HG03565 (cell line): ENCODE measurements at regions not wholly inside any gene's neighbourhood (a gene's known extent, or its start where the extent isn't known, plus 50 kb on each side); places are given as distances from the start of the nearest gene placed in this dataset.
"Not testable (repeated sequence)": the region's sequence is repeated elsewhere in the genome, so short reads cannot be mapped to it uniquely, and the experiment has no call there.

ENCODE experiments used
- ATAC-seq: cut with Tn5 transposase; IDR thresholded peaks from one replicate; pipeline ENCODE4 v1.9.1; 2021; ENCODE audit warnings: mild to moderate bottlenecking, moderate library complexity; ENCODE audit not compliant: unreplicated experiment

DNA sequence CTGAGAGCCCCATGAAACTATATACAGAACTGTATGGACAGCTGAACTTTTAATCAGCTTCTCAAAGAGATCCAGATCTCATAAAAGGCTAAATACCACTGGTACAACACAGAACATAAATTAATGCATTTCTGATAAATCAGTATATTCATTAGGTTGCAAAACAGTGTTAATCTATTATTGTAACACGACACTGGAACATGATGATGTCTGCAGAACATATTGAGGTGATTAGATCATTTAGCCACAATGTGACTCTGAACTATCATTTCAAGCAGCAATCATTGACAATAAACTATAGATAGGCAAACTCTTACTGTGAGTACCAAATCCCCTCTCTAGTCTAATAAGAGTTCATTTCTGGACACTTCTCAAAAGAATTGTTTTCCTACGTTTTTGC, 50.3 kb downstream of the GASK1B start:
- no peak for ATAC-seq

DNA sequence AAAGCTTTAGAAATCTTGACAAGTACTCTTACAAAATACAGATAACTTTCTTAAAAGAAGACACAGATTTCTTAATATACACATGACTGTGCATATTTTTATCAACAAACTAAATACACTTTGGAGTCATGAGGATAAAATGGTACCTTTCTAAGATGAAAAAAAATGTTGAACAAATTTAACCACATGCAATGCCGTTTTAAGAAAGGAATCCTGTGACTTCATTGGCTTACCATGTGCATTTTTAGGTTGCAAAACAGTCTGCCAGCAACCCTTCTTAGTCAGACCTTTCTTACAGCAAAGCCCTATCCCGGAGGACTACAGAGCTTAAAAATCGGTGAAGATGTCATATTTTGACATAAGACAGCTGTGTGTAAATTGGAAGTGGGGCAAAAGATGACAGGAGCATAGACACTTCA, 51.7 kb downstream of the GASK1B start:
- ATAC-seq, result no peak

DNA sequence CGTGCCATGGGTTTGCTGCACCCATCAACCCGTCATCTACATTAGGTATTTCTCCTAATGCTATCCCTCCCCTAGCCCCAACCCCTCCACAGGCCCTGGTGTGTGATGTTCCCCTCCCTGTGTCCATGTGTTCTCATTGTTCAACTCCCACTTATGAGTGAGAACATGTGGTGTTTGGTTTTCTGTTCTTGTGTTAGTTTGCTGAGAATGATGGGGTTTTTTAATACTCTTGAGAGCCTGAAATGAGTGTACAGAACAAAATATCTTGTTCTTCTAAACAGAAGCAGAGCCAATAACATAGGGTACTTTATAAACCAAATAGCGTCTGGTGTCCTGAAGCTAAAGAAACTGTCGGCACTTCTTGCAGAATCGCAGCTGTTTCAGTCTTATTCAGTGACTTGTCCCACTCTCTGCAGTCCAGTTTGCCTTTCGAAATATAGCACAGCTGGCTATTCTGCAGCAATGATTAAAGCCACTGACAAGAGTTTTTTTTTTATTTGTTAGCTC, 52.1 kb downstream of the GASK1B start:
- ATAC-seq, result not testable (repeated sequence)

DNA sequence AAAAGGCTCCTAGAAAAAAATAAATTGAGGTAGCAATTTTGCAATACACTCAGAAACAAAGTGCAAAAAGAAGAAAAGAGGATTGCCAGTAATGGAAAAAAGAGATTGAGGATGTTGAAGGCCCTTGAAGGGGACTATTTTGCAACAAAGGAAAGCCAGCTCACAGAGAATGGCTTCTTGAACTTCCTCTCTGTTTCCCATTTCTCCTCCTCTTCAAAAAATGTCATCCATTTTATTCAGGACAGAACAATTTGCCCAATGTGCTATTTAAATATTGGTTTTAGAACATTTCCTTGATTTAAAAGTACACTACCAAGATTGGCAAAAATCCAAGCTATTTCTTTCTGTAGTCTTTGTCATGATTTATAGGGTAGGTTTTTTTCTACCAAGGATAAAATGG, 60.2 kb downstream of the GASK1B start:
- ATAC-seq, result no peak

DNA sequence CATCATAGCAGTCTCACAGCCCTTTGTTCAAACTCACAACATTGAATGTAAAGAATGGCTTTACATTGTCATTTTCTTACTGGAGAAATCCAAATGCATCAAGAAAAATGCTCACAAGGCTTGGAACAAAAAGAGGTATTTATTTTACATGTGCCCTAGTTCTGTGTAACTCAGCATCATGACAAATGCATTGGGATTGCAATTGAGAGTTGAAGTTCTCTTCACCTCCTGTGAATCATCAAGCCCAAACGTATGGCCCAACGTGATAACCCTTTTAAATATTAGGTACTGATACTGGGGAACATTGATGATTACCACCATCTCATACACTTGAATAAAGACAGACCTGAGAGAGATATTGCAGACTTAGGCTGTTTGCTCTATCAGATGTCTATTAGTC, 61.6 kb downstream of the GASK1B start:
- ATAC-seq, result no peak

DNA sequence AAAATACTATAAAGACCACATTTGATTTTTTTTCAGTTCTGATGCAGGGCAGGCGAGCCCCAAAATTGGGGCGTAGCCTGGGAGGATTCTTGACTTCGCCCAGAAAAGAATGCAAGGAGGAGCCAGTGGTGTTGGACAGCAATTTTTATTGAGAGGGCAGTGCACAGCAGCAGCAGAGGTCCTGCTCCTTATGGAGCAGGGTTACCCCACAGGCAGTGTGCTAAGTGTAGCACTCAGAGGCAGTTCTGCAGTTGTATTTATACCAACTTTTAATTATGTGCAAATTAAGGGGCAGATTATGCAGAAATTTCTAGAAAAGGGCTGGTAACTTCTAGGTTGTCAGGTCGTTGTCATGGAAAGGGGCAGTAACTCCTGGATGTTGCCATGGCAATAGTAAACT, 69.9 kb downstream of the GASK1B start:
- ATAC-seq, result no peak

DNA sequence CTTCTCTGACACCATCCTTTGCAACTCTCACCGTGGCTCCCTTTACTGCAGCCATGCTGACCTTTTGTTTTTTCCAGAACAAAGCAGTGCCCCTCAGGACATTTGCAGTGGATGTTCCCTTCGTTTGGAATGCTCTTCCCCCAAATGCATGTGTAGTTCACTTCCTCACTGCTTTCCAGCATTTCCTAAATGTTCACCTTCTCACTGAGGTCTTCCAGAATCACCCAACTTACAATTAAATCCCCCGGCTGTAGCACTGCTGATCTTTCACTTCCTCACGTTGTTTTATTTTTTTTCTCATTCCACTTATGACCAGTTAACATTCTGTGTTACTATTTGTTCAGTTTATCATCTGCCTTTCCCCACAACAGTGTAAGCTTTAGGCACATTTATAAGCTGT, 73.1 kb downstream of the GASK1B start:
- no peak for ATAC-seq

DNA sequence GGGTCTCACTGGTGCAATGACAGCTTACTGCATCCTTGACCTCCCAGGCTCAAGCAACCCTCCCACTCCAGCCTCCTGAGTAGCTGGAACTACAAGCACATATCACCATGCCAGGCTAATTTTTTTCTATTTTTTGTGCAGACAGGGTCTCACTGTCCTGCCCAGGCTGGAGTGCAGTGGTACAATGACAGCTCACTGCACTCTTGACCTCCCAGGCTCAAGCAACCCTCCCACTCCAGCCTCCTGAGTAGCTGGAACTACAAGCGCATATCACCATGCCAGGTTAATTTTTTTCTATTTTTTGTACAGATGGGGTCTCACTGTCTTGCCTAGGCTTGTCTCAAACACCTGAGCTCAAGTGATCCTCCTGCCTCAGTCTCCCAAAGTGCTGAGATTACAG, 74.0 kb downstream of the GASK1B start:
- ATAC-seq, result no peak

DNA sequence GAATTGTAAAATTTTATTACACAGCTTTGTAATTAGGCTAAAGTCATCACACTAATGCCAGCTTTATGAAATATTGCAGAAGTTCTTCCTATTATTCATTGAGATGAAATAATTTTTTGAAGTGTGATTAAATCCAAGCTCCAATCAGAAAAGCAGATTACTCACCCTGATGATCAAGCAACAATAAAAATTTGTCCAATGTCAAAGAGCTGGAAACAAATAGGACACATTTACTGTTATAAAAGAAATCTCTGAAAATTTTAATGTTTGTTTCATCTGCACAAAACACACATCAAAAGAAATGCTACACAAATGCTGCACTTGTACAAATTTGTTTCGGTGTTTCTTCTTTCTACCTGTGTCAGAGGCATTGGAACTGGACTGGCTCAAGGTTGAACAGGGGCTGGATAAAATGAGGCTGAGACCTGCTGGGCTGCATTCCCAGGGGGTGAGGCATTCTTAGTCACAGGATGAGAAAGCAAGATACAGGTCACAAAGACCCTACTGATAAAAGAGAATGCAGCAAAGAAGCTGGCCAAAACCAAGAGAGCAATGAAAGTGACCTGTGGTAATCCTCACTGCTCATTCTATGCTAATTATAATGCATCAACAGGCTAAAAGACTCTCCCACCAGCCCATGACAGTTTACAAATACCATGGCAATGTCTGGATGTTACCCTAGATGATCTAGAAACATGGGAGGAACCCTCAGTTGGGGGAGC, 78.3 kb downstream of the GASK1B start:
- ATAC-seq, result no peak

DNA sequence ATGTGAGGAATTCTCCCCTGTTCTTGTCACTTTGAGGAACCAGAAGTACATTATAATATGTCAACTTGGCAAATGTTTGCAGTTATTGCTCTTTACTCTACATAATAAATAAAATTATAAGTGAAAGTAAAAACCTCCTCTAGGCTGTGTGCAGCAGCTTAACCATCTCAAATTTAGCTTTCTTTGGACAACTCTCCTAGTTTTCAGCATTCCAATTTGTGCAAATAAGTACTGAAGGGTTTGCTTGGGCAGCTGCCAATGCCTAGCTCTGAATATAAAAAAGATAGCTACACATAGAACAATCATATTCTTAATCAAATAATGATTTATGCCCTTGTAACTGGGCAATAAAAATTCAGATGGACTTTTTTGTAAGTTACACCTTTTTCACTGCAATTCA, 82.5 kb downstream of the GASK1B start:
- ATAC-seq, result no peak

DNA sequence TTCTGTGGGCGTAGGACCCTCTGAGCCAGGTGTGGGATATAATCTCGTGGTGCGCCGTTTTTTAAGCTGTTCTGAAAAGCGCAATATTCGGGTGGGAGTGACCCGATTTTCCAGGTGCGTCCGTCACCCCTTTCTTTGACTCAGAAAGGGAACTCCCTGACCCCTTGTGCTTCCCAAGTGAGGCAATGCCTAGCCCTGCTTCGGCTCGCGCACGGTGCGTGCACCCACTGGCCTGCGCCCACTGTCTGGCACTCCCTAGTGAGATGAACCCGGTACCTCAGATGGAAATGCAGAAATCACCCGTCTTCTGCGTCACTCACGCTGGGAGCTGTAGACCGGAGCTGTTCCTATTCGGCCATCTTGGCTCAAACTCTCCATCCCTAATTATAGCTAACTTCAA, 82.9 kb downstream of the GASK1B start:
- not testable (repeated sequence) for ATAC-seq

DNA sequence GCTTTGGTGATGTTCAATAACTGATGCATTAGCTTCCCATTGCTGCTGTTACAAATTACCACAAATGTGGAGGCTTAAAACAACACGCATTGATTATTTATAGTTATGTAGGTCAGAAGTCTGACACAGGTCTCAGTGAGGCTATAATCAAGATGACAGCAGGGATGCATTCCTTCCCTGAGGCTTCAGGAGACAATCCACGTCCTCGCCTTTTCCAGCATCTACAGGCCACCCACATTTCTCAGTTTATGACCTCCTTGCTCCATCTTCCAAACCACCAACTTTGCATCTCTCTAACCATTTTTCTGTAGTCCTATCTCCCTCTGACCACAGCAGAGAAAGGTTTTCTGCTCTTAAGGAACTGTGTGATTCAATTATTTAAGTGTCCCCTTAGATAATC, 92.5 kb downstream of the GASK1B start:
- no peak for ATAC-seq

DNA sequence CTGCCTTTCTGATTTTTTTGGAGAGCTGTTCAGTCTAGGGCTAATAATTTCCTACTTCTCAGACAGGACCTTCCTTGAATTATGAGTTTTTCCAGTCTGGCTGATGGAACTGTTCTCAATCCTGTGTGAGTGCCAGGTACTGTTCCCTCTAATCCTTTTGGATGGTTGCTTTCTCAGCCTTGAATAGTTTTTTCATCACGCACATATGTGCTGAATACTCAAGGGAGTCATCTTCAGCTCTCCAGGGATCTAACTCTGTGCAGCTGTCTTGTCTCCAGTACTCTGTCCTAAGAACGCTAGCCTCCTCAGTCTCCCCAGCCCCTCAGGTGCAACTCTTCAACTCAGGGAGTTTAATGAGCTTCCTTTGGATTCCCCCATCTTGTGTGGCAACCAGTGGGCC, 93.2 kb downstream of the GASK1B start:
- no peak for ATAC-seq

DNA sequence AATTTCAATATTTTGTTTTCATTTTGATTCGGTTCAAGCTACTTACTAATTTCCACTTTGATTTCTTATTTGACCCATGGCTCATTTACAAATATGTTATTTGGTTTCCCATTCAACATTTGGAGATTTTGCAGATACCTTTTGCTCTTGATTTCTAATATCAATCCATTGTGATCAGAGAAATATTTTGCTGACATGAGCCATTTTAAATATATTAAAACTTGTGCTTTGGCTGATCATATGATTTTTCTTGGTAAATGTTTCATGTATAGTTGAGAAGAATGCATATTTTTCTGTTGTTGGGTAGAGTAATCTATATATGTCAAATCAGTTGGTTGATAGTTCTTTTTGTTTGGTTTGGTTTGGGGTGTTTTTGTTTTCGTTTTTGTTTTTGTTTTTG, 95.0 kb downstream of the GASK1B start:
- no peak for ATAC-seq

DNA sequence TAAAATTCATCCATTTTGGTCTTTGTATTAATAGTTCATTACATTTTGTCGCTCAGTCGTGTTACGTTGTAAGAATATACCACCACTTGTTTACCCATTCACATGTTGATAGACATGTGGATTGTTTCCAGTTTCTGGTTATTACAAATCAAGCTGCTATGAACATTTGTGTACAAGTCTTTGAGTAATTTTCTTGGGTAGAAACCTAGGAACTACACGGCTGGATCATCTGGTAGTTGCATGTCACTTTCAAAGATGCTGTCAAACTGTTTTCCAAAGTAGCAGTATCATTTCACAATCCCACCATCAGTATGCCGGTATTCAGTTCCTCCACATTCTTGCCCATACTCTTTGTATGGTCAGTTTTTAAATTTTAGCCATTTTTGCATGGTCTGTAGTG, 98.0 kb downstream of the GASK1B start:
- no peak for ATAC-seq

DNA sequence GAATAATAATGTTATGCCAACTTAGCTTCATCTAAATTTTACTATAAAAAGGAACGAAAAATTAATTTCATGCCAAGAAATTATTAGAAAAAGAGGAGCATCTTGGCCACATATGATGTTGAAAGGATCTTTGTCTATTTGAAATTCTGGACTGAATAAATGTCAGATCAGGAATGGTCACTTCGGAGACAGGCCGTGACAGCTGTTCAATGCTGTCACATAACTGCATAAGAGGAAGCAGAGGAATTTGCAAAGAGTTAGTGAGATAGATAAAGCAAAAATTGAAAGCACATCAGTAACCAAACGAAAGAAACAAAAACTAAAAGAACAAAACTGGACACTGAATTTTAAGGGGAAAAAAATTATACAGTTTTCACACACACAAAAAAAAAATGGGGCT, 100.9 kb downstream of the GASK1B start:
- ATAC-seq, result no peak

DNA sequence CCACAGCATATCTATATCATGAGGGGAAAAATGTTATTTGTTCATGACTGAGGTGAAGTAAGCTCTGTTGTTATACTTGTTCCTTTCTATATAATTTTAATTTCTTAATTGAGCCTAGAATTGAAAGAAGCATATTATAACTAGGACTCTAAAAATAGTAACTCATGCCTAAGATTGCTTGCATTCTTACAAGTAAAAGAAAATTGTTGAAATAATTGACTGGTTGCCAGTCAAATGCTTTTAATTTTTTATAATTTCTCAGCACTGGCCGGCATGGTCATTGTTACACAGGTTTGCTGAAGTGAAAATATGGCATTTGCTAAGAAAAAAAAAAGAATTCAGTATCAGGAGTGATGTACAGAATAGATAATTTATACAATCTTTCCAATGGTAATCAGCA, 104.8 kb downstream of the GASK1B start:
- ATAC-seq, result no peak

DNA sequence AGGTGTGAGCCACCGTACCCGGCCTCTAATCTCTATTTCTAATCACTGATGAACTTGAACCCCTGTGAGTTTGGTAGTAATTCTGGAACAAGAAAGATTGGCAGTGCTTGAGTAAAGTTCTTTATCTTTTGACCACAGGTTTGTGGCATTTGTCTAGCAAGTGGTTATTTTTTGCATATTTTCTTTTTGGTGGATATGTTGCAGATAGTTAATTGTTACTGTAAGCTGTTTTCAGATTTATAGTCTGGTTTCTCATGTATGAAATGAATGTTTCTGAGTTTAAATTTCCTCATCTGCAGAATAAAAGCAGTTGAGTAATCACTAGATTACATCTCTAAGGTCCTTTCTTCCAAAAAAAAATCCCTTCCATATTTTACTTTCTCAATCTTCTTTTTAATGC, 105.2 kb downstream of the GASK1B start:
- ATAC-seq, result no peak

DNA sequence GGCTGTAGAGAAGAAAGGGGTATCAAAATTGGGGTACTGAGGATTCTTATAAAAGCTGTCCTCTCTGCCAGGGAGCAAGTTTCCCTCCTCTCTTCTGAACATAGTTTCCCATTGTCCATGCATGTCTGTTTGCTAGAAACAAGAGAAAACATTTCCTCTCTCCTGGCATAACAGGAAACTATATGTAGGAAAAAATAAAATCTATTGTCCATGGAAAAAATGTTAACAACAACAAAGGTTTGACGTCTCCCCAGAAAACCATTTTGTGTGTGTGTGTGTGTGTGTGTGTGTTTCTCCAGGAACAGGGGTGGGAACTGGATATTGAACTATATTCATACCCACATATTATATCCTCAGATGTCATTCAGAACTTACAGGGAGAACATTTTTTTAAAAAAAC, 107.2 kb downstream of the GASK1B start:
- no peak for ATAC-seq

DNA sequence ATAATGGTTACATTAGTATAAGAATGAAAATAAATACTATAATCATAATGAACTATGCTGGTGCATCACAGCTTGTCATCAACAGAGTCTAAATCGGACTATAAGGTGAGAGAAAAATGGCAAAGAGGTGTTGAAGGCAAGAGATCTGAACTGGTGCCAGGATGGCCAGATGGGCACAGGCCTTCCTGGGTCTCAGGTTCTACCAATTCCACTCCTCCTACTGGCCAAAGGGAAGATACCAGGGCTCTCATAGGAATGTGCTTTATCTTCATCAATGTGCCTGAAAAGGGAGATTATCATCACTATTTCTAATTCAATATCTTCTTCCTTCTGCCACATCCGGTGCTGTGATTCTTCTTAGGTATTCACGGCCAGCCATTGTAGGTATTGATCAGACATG, 107.6 kb downstream of the GASK1B start:
- ATAC-seq, result no peak

DNA sequence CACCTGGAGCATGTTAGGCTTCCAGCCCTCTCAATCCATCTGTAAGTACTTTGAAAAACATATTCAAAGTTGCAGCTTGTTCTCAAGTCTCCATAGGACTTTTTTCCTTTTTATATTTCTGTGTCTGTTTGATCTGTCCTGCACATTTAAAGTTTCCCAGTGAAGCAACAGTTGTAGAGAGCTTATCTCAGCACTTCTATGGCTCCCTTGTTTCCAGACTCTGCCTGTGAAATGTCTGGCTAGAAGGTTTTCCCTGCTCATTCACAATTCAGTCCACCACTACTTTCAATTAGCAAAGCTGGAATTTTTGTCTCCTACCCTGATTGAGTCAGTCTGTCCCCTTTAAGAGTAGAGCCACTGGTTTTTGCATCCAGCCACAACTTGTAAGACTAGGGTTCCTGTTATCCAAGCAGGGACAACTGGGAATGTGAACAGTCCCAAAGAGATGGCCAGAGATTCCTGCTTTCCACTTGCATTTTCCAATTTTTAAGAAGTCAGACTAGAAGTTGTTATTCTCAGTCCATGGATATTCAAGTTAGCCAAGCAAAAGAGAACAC, 116.1 kb downstream of the GASK1B start:
- no peak for ATAC-seq

DNA sequence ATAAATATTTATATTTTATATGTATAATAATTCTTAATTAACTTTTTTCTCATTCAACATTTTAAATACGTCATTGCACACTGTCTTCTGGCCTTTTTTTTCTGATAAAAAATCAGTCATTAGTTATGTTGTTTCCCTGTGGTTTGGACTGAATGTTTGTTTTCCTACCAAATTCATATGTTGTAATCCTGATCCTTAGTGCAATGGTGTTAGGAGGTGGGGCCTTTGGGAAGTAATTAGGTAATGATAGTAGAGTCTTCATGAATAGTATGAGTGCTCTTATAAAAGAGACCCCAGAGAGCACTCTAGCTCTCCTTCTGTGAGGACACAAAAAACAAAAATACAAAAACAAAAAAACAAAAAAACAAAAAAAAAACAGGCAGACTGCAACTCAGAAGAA, 117.2 kb downstream of the GASK1B start:
- ATAC-seq, result no peak

DNA sequence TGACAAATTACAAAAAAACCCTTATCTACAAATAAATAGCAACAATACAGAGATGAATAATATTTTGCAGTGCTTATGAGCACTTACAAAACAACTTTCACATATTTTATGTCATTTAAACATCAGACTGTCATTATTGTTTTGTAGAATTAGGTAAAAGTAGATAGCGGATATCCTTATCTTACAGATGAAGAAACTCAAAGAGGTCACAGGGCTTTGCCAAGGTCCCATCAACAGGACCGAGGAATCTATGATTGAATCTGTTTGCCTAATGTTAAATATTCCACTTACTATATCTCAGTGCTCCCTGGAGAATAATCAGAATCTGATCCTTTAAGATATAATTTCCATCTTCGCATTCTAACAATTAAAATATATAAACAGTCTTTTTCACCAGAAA, 119.0 kb downstream of the GASK1B start:
- no peak for ATAC-seq
